ENCODE measurements at regions not wholly inside any gene's neighbourhood (a gene's known extent, or its start where the extent isn't known, plus 50 kb on each side); places are given as distances from the start of the nearest gene placed in this dataset.

GRCh38 chr3:22982981-22983587, 220.0 kb upstream of the UBE2E2 start:
- TF ChIP-seq CTCF (IDR thresholded peaks at IDR 0.05; ENCODE audit: insufficient read depth, low read length, poor library complexity, severe bottlenecking) (no peak), EZH2phosphoT487 (conservative IDR thresholded peaks at IDR 0.05; ENCODE audit: low read length) (no peak)
- no peak overlapping the region for H3K27ac ChIP-seq (ENCODE audit: low read depth, low read length)

GRCh38 chr3:22986958-22987357, 216.2 kb upstream of the UBE2E2 start:
- no peaks in the 10 kb centered on the region for H3K9me3 ChIP-seq (ENCODE audit: insufficient read depth, low read length)
- H3K79me2 ChIP-seq (ENCODE audit: insufficient read depth, low read length) = no peaks in the 10 kb centered on the region
- no peaks in the 10 kb centered on the region for H3K27me3 ChIP-seq (ENCODE audit: low read length)
- no peak overlapping the region for H3K9ac ChIP-seq (ENCODE audit: low read length)
- no peak overlapping the region for H2AFZ ChIP-seq (ENCODE audit: low read depth, low read length, severe bottlenecking)
- H3K27ac ChIP-seq (ENCODE audit: low read depth, low read length) = no peak overlapping the region
- no peaks in the 10 kb centered on the region for H3F3A ChIP-seq (ENCODE audit: insufficient read depth)
- H3K36me3 ChIP-seq (ENCODE audit: low read length) = no peaks in the 10 kb centered on the region
- no peaks in the 10 kb centered on the region for H4K20me1 ChIP-seq (ENCODE audit: low read depth, low read length)
- no peak overlapping the region for H3K4me3 ChIP-seq (ENCODE audit: insufficient read depth, low read length, poor library complexity, severe bottlenecking)
- H3K9me2 ChIP-seq (replicated peaks; ENCODE audit: insufficient read depth, low read length) = no peaks in the 10 kb centered on the region
- TF ChIP-seq CTCF (IDR thresholded peaks at IDR 0.05; ENCODE audit: insufficient read depth, low read length, poor library complexity, severe bottlenecking) = no peak
- TF ChIP-seq EZH2phosphoT487 (conservative IDR thresholded peaks at IDR 0.05; ENCODE audit: low read length) = no peak
- H3K4me2 ChIP-seq (ENCODE audit: low read depth, low read length, poor library complexity, severe bottlenecking) = no peak overlapping the region

More at GRCh38 chr3:22982981-22983587, 220.0 kb upstream of the UBE2E2 start:
- no peaks in the 10 kb centered on the region for H3K36me3 ChIP-seq (ENCODE audit: low read length)
- H3K4me3 ChIP-seq (ENCODE audit: insufficient read depth, low read length, poor library complexity, severe bottlenecking) = no peak overlapping the region
- no peak overlapping the region for H3K9ac ChIP-seq (ENCODE audit: low read length)
- no peaks in the 10 kb centered on the region for H3K27me3 ChIP-seq (ENCODE audit: low read length)
- H3F3A ChIP-seq (ENCODE audit: insufficient read depth) = no peaks in the 10 kb centered on the region
- H3K9me2 ChIP-seq (replicated peaks; ENCODE audit: insufficient read depth, low read length) = no peaks in the 10 kb centered on the region
- H3K4me2 ChIP-seq (ENCODE audit: low read depth, low read length, poor library complexity, severe bottlenecking) = no peak overlapping the region
- H4K20me1 ChIP-seq (ENCODE audit: low read depth, low read length) = no peaks in the 10 kb centered on the region
- H3K9me3 ChIP-seq (ENCODE audit: insufficient read depth, low read length) = no peaks in the 10 kb centered on the region
- no peak overlapping the region for H2AFZ ChIP-seq (ENCODE audit: low read depth, low read length, severe bottlenecking)
- no peaks in the 10 kb centered on the region for H3K79me2 ChIP-seq (ENCODE audit: insufficient read depth, low read length)

DNA sequence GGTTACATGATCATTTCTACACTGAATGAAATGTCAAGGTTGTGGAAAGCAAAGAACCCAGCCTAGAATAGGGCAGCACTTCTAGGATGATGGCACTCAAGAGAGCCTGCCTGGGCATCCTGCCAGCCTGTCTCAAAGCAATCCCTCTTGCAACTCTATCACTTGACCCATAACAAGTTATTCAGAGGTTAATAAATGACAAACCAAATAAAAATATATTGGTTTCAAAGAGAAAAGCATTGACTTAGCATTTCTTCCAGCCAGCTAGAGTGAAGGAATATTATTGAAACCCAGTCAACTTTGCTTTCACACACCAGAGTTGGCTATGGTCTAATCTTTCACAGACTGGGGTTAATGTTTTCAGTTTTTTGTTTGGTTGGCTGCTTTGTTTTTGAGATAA, 214.6 kb upstream of the UBE2E2 start:
- Histone ChIP-seq H4K20me1 (ENCODE audit: low read depth, low read length) (no peaks in the 10 kb centered on the region), H3K4me2 (ENCODE audit: low read depth, low read length, poor library complexity, severe bottlenecking) (no peak overlapping the region), H3K27me3 (ENCODE audit: low read length) (no peaks in the 10 kb centered on the region), H3K4me3 (ENCODE audit: insufficient read depth, low read length, poor library complexity, severe bottlenecking) (no peak overlapping the region), H3K79me2 (ENCODE audit: insufficient read depth, low read length) (no peaks in the 10 kb centered on the region), H3K9me2 (replicated peaks; ENCODE audit: insufficient read depth, low read length) (no peaks in the 10 kb centered on the region), H3K9me3 (ENCODE audit: insufficient read depth, low read length) (no peaks in the 10 kb centered on the region), H2AFZ (ENCODE audit: low read depth, low read length, severe bottlenecking) (no peak overlapping the region), H3K9ac (ENCODE audit: low read length) (no peak overlapping the region), H3K36me3 (ENCODE audit: low read length) (no peaks in the 10 kb centered on the region), H3F3A (ENCODE audit: insufficient read depth) (no peaks in the 10 kb centered on the region), H3K27ac (ENCODE audit: low read depth, low read length) (no peak overlapping the region)
- TF ChIP-seq CTCF (IDR thresholded peaks at IDR 0.05; ENCODE audit: insufficient read depth, low read length, poor library complexity, severe bottlenecking) = no peak
- TF ChIP-seq EZH2phosphoT487 (conservative IDR thresholded peaks at IDR 0.05; ENCODE audit: low read length) = no peak
